Breast epithelium (tissue), 4 donors: ENCODE measurements at regions not wholly inside any gene's neighbourhood (a gene's known extent, or its start where the extent isn't known, plus 50 kb on each side); places are given as distances from the start of the nearest gene placed in this dataset.

ENCODE experiments used
- DNase-seq, 2 donors: peaks; one replicate each; pipeline ENCODE4 v3.0.0-alpha.2; 2019; ENCODE audit warnings: low spot score in 2 of 2
- H3K27ac ChIP-seq, 2 donors: fragments of 200-600 bp; sonication (generic) in 1 of 2; one replicate each; pipeline ENCODE4 v1.5.1; 2016 to 2019; ENCODE audit warnings: mild to moderate bottlenecking in 1 of 2
- H3K27me3 ChIP-seq, 2 donors: fragments of 200-600 bp; sonication (generic) in 1 of 2; one replicate each; pipeline versions ENCODE4 v1.5.1 to v1.6.0; 2017 to 2019; ENCODE audit warnings: control low read depth in 1 of 2, mild to moderate bottlenecking in 1 of 2
- H3K36me3 ChIP-seq: fragments of 200-600 bp; one replicate; pipeline ENCODE4 v1.5.1; 2019
- H3K4me1 ChIP-seq, 2 donors: fragments of 200-600 bp; sonication (generic); one replicate each; pipeline ENCODE4 v1.5.1; 2016 to 2019; ENCODE audit warnings: control low read depth in 1 of 2
- H3K4me3 ChIP-seq, 3 donors: fragments of 200-600 bp; sonication (generic); 1 replicate in 2 of 3; 2 replicates in 1 of 3; pipeline ENCODE4 v1.5.1; 2016 to 2019; ENCODE audit warnings: mild to moderate bottlenecking in 3 of 3, moderate library complexity in 2 of 3
- H3K9me3 ChIP-seq, 2 donors: fragments of 200-600 bp; sonication (generic) in 1 of 2; one replicate each; pipeline ENCODE4 v1.5.1; 2016 to 2019; ENCODE audit warnings: control low read depth in 1 of 2
- POLR2A ChIP-seq: fragments of 450-650 bp; IDR thresholded peaks from one replicate; pipeline ENCODE4 v1.6.1; 2016; ENCODE audit warnings: antibody characterized with exemption, mild to moderate bottlenecking, moderate library complexity
- POLR2AphosphoS5 ChIP-seq, 3 donors: sonication (generic); formaldehyde crosslinking; IDR thresholded peaks; one replicate each; pipeline ENCODE4 v1.6.1; 2017; ENCODE audit warnings: antibody characterized with exemption in 3 of 3
- intact Hi-C: fragments of 100-400 bp; cut with DNase I; formaldehyde crosslinking; loops from one replicate; pipeline ENCODE4 v1.15.1; 2023; ENCODE audit warnings: low total_unique reads
- TF ChIP-seq, protein P1 (sequence below), 3 donors: fragments of 450-650 bp; IDR thresholded peaks; one replicate each; pipeline ENCODE4 v1.5.1; 2016 to 2017; ENCODE audit warnings: antibody characterized with exemption in 3 of 3, mild to moderate bottlenecking in 3 of 3, moderate library complexity in 3 of 3

DNA sequence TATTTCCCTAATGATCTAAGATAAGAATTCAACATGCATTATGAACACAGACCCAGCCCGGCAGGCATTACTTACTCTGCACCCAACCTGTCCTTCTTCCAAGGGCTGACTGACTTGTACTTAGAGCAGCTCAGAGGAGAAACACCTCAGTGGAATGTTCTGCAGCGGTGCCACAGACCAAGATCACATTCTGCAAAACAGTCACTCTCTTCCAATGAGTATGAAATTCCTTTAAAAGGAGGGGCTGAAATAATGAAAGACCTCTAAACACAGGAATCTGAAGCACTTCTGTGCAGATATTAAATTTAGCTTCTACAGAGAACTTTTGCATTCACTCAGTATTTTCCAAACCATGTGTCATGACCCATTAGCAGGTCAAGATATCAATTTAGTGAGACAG, 172.9 kb downstream of the ZDHHC21 start:
- H3K27me3 ChIP-seq: no peaks in the 10 kb centered on the region
- no peaks in the 10 kb centered on the region for H3K9me3 ChIP-seq
- H3K4me3 ChIP-seq: no peak overlapping the region
- H3K4me1 ChIP-seq: no peaks in the 10 kb centered on the region
- H3K27ac ChIP-seq: no peak overlapping the region
- H3K36me3 ChIP-seq: no peaks in the 10 kb centered on the region
- TF ChIP-seq, protein P1, sequence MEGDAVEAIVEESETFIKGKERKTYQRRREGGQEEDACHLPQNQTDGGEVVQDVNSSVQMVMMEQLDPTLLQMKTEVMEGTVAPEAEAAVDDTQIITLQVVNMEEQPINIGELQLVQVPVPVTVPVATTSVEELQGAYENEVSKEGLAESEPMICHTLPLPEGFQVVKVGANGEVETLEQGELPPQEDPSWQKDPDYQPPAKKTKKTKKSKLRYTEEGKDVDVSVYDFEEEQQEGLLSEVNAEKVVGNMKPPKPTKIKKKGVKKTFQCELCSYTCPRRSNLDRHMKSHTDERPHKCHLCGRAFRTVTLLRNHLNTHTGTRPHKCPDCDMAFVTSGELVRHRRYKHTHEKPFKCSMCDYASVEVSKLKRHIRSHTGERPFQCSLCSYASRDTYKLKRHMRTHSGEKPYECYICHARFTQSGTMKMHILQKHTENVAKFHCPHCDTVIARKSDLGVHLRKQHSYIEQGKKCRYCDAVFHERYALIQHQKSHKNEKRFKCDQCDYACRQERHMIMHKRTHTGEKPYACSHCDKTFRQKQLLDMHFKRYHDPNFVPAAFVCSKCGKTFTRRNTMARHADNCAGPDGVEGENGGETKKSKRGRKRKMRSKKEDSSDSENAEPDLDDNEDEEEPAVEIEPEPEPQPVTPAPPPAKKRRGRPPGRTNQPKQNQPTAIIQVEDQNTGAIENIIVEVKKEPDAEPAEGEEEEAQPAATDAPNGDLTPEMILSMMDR (IDR thresholded peaks at IDR 0.05): no peak
- no peak for TF ChIP-seq POLR2A
- no peak for TF ChIP-seq POLR2AphosphoS5 (IDR thresholded peaks at IDR 0.05)
- intact Hi-C loops: no loop called here
- no peak for DNase-seq

DNA sequence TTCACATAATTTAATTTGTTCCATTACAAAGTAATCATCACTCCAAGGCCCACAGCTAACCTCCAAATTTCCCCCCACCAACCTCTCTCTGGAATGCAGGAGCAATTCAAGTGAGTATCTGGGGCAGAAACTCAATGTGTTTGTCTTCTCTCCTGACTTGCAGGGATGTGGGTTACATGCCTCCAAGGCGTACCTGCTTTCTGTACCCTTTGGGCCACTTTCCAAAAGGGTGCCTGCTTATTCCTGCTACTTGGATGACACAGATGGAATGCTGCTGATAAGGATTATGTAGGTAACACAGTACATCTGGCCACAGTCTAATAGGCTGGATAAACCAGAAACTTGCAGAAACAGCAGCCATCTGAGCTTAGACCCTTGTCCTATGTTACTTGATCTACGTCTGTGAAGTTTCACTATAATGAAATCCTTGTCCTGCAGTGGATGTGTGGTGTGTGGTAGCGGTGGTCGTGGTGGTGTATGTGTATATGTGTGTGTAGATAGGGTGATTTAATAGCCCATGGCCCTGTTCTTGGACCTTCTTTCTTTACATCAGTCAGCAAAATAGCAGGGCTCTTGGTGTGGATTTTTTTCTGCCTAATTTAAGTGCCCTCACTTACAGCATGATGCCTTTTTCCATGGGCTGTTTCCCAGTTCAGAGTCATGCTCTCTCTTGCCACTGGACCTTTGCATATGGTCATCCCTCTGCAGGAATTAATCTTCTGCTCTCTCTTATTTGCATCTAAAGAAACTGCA, 175.9 kb downstream of the ZDHHC21 start:
- Histone ChIP-seq H3K4me1 (no peaks in the 10 kb centered on the region), H3K36me3 (no peaks in the 10 kb centered on the region), H3K9me3 (no peaks in the 10 kb centered on the region), H3K27me3 (no peaks in the 10 kb centered on the region), H3K27ac (no peak overlapping the region), H3K4me3 (no peak overlapping the region)
- intact Hi-C loops: no loop called here
- DNase-seq: no peak
- TF ChIP-seq POLR2AphosphoS5 (IDR thresholded peaks at IDR 0.05) (no peak), POLR2A (no peak)
- TF ChIP-seq, protein P1 (IDR thresholded peaks at IDR 0.05): no peak

DNA sequence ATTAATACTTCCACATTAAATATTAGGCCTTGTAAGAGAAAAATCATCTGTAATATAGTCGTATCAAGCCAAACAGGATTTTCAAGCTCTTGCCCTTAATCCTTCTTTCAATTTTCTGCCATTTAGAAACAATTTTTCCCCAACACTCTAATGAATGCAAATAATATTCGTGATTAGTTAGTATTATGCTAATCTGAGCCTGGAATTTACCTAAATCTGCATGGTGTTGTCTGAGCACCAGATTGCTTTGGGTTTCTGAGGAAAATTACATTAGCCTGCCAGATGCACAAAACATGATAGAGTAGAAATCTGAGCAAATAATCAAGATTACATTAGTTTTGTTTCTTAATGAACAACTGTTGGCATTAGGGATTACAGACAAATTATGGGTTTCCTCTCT, 176.6 kb downstream of the ZDHHC21 start:
- Histone ChIP-seq H3K27ac (no peak overlapping the region), H3K27me3 (no peaks in the 10 kb centered on the region), H3K9me3 (no peaks in the 10 kb centered on the region), H3K36me3 (no peaks in the 10 kb centered on the region), H3K4me3 (no peak overlapping the region), H3K4me1 (no peaks in the 10 kb centered on the region)
- no peak for DNase-seq
- intact Hi-C loops: no loop called here
- TF ChIP-seq, protein P1 (IDR thresholded peaks at IDR 0.05): no peak

DNA sequence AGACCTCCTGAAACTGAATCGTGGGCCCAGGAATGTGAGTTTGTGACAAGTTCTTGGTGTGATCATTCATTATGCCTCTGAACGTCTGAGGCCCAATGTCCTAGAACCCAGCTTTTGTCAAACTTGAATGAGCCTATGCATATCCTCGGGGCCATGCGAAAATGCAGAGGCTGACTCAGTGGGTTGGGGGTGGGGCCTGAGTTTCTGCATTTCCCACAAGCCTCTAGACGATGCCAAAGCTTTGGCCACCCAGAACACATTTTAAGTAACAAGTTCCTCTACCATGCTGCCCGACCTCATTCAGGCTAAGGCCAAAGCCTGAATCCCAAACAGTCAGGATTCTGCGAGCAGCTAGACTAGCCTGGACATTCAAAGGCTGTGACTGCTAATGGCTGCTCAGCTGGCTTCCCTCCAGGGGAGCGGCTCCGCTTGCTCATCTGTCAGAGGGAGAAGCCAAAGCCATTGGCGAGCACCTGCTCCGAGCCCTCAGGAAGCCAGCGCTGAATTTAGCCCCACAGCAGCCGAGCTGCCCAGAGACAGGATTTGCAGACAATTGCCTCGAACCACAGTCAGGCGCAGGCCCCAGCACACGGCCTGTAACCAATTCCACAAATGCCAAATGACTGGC, 177.5 kb downstream of the ZDHHC21 start:
- H3K4me3 ChIP-seq: no peak overlapping the region
- TF ChIP-seq, protein P1 (IDR thresholded peaks at IDR 0.05): no peak
- TF ChIP-seq POLR2A: no peak
- no peak for TF ChIP-seq POLR2AphosphoS5 (IDR thresholded peaks at IDR 0.05)
- no peaks in the 10 kb centered on the region for H3K36me3 ChIP-seq
- no peak overlapping the region for H3K27ac ChIP-seq
- no peaks in the 10 kb centered on the region for H3K4me1 ChIP-seq
- no peaks in the 10 kb centered on the region for H3K27me3 ChIP-seq
- intact Hi-C loops: no loop called here
- DNase-seq: no peak
- H3K9me3 ChIP-seq: no peaks in the 10 kb centered on the region

DNA sequence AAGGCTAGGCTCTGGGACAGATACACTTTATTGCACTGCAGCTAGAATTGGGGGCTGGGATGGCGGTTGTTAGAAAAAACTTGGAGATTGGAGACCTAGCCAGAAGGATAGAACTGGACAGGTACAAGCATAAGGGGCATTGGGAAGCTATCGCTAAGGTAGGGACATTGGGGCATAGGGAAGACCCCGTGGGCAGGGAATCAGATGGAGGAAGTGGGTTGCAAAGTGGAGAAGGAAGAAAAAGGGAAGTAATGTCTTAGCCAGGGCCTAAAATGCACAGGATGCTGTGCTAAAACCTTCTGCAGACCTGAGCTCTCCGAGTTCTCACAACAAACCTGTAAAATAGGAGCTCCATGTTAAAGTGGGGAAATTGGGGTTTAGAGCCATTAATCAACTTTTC, 178.2 kb downstream of the ZDHHC21 start:
- Histone ChIP-seq H3K27me3 (no peaks in the 10 kb centered on the region), H3K27ac (no peak overlapping the region), H3K4me3 (no peak overlapping the region), H3K4me1 (no peaks in the 10 kb centered on the region), H3K36me3 (no peaks in the 10 kb centered on the region), H3K9me3 (no peaks in the 10 kb centered on the region)
- no peak for DNase-seq
- TF ChIP-seq, protein P1 (IDR thresholded peaks at IDR 0.05): no peak
- TF ChIP-seq POLR2A (no peak), POLR2AphosphoS5 (IDR thresholded peaks at IDR 0.05) (no peak)
- intact Hi-C loops: no loop called here
